ENCODE measurements at regions not wholly inside any gene's neighbourhood (a gene's known extent, or its start where the extent isn't known, plus 50 kb on each side); places are given as distances from the start of the nearest gene placed in this dataset.

DNA sequence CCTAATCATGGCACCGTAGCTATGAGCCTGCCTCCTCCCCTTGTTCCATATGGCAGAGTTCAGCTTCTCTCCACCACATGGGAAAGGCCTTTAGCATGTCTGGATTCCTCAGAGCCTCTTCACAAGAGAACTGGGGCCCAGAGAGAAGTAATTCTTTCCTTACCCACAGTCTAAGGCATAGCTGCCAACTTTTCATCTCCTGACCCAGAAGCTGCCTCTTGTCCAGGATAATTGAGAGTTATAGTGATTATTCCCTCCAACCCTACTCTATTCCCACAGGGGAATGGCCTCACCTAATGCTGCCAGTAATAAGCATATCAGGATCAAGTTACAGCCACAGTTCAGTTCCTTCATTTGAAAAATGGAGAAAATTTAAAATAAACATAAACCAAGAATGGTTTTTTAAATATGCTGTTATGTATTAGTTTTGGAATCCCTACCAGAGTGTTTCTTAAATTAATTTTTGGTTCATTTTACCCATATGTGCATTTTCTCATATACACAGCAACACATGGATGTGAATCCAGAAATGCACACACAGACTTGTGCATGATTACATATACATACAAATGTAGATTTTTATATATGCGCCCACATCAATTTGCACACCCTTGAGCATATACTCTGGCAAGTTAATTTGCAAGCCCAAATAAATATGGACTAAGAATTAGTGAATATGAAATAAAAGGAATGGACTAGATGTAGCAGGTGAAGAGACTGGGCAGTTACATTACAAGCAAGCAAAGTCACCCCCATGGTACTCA is 63.9 kb upstream of the WARS2 start (continued):
- TF ChIP-seq, protein P1, sequence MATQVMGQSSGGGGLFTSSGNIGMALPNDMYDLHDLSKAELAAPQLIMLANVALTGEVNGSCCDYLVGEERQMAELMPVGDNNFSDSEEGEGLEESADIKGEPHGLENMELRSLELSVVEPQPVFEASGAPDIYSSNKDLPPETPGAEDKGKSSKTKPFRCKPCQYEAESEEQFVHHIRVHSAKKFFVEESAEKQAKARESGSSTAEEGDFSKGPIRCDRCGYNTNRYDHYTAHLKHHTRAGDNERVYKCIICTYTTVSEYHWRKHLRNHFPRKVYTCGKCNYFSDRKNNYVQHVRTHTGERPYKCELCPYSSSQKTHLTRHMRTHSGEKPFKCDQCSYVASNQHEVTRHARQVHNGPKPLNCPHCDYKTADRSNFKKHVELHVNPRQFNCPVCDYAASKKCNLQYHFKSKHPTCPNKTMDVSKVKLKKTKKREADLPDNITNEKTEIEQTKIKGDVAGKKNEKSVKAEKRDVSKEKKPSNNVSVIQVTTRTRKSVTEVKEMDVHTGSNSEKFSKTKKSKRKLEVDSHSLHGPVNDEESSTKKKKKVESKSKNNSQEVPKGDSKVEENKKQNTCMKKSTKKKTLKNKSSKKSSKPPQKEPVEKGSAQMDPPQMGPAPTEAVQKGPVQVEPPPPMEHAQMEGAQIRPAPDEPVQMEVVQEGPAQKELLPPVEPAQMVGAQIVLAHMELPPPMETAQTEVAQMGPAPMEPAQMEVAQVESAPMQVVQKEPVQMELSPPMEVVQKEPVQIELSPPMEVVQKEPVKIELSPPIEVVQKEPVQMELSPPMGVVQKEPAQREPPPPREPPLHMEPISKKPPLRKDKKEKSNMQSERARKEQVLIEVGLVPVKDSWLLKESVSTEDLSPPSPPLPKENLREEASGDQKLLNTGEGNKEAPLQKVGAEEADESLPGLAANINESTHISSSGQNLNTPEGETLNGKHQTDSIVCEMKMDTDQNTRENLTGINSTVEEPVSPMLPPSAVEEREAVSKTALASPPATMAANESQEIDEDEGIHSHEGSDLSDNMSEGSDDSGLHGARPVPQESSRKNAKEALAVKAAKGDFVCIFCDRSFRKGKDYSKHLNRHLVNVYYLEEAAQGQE (IDR thresholded peaks at IDR 0.05; ENCODE audit: low read depth, low read length), result no peak
- TF ChIP-seq NRF1 (IDR thresholded peaks at IDR 0.05; ENCODE audit: low read depth, low read length) (no peak), TEAD4 (IDR thresholded peaks at IDR 0.05; ENCODE audit: borderline replicate concordance, insufficient read depth) (no peak), FOXJ3 (CRISPR knock-in tag; IDR thresholded peaks at IDR 0.05) (no peak)

GRCh38 chr1:119204961-119205357 is 64.5 kb upstream of the WARS2 start:
- DNase-seq, result no peak
- POLR2A ChIA-PET, result no interaction called here
- Histone ChIP-seq H4K20me1 (ENCODE audit: insufficient read depth) (no peaks in the 10 kb centered on the region), H3K4me1 (ENCODE audit: control insufficient read depth in 1 of 2, insufficient read depth in 2 of 2, low read depth in 1 of 2, low read length in 1 of 2) (no peaks in the 10 kb centered on the region), H3K4me2 (no peak overlapping the region), H3K27ac (ENCODE audit: low read depth in 2 of 2, low read length in 1 of 2) (no peak overlapping the region), H3K27me3 (ENCODE audit: insufficient read depth) (no peaks in the 10 kb centered on the region), H3F3A (replicated peaks; ENCODE audit: insufficient read depth) (no peaks in the 10 kb centered on the region), H3K4me3 (ENCODE audit: low read depth in 2 of 2, low read length in 1 of 2) (no peak overlapping the region), H3K9me3 (no peaks in the 10 kb centered on the region), H3K36me3 (replicated peaks in 1 of 2; ENCODE audit: control insufficient read depth in 1 of 2, insufficient read depth in 2 of 2, low read length in 1 of 2) (no peaks in the 10 kb centered on the region), H3K9me2 (no peaks in the 10 kb centered on the region), H3K9ac (no peak overlapping the region), H3K79me2 (ENCODE audit: insufficient read depth) (no peaks in the 10 kb centered on the region), H2AFZ (ENCODE audit: low read depth) (no peak overlapping the region)
- CTCF ChIA-PET, result no interaction called here
- no peak for TF ChIP-seq RXRA (IDR thresholded peaks at IDR 0.05; ENCODE audit: borderline replicate concordance, low read depth)
- TF ChIP-seq ELF1 (IDR thresholded peaks at IDR 0.05), result no peak
- TF ChIP-seq JUND (IDR thresholded peaks at IDR 0.05), result no peak
- TF ChIP-seq POLR2AphosphoS5 (IDR thresholded peaks at IDR 0.05; ENCODE audit: low read depth, low read length), result no peak
- TF ChIP-seq YY1 (IDR thresholded peaks at IDR 0.05; ENCODE audit: low read depth), result no peak
- TF ChIP-seq TAF1 (IDR thresholded peaks at IDR 0.05; ENCODE audit: borderline replicate concordance, low read depth, low read length), result no peak
- TF ChIP-seq TEAD4 (IDR thresholded peaks at IDR 0.05; ENCODE audit: borderline replicate concordance, insufficient read depth), result no peak
- TF ChIP-seq CHD2 (IDR thresholded peaks at IDR 0.05; ENCODE audit: low read length, partially characterized antibody), result no peak
- no peak for TF ChIP-seq GATA2 (CRISPR knock-in tag; IDR thresholded peaks at IDR 0.05)
- TF ChIP-seq SMC3 (IDR thresholded peaks at IDR 0.05; ENCODE audit: low read depth, low read length), result no peak
- no peak for TF ChIP-seq EZH2phosphoT487 (IDR thresholded peaks at IDR 0.05; ENCODE audit: borderline replicate concordance, low read depth)
- no peak for TF ChIP-seq CTCF (IDR thresholded peaks at IDR 0.05)
- no peak for TF ChIP-seq RCOR1 (IDR thresholded peaks at IDR 0.05; ENCODE audit: low read length)
- no CpG with 5 or more reads among the region's 1 CpG for WGBS (ENCODE audit: low lambda C conversion rate)
